ENCODE measurements at regions not wholly inside any gene's neighbourhood (a gene's known extent, or its start where the extent isn't known, plus 50 kb on each side); places are given as distances from the start of the nearest gene placed in this dataset.

GRCh38 chr3:150357923-150358607, 50.0 kb upstream of the TSC22D2 start:
- H2AFZ ChIP-seq (ENCODE audit: low read length), result no peak overlapping the region
- no peak overlapping the region for H2BK15ac ChIP-seq (ENCODE audit: low read depth, low read length)
- no peak overlapping the region for H3K4ac ChIP-seq (ENCODE audit: low read depth, low read length)
- no peak overlapping the region for H3K18ac ChIP-seq (ENCODE audit: insufficient read length, low read depth, low read length)
- H3K27ac ChIP-seq (ENCODE audit: insufficient read length, low read depth, low read length), result no peak overlapping the region
- Mint-ChIP-seq H3K36me3 (ENCODE audit: insufficient read depth in 1 of 3, low read depth in 3 of 3) (no peaks in the 10 kb centered on the region), H3K27me3 (ENCODE audit: low read depth) (no peaks in the 10 kb centered on the region), H3K4me1 (peaks cover 16 to 19% of the 10 kb centered on the region in 2 experiments), H3K9me3 (no peaks in the 10 kb centered on the region), H3K4me3 (no peak overlapping the region), H3K27ac (no peak overlapping the region)
- H3K4me2 ChIP-seq (ENCODE audit: insufficient read depth, insufficient read length, low read length), result no peak overlapping the region
- no peaks in the 10 kb centered on the region for H4K20me1 ChIP-seq (ENCODE audit: control insufficient read depth, insufficient read depth, insufficient read length)
- no peaks in the 10 kb centered on the region for H3K27me3 ChIP-seq (ENCODE audit: insufficient read depth, low read length)
- H3K9ac ChIP-seq (ENCODE audit: extremely low read depth, insufficient read length, low read length), result no peak overlapping the region
- no peak overlapping the region for H4K5ac ChIP-seq (ENCODE audit: insufficient read length, low read depth, low read length)
- no peak overlapping the region for H4K8ac ChIP-seq (replicated peaks; ENCODE audit: insufficient read length, low read depth, low read length)
- WGBS (ENCODE audit: extremely low coverage, insufficient read length, low lambda C conversion rate), result no CpG with 5 or more reads among the region's 10 CpGs
- no peak overlapping the region for H3K23ac ChIP-seq (ENCODE audit: insufficient read length, low read depth, low read length)
- no peak overlapping the region for H2BK20ac ChIP-seq (ENCODE audit: low read depth, low read length, poor library complexity, severe bottlenecking)
- no peak overlapping the region for H2BK5ac ChIP-seq (ENCODE audit: insufficient read length, low read length)
- H3K56ac ChIP-seq (ENCODE audit: insufficient read length, low read depth, low read length), result no peak overlapping the region
- H4K91ac ChIP-seq (ENCODE audit: insufficient read length, low read depth, low read length), result no peak overlapping the region
- H3K14ac ChIP-seq (ENCODE audit: insufficient read depth, low read length), result no peak overlapping the region
- TF ChIP-seq, protein P1, sequence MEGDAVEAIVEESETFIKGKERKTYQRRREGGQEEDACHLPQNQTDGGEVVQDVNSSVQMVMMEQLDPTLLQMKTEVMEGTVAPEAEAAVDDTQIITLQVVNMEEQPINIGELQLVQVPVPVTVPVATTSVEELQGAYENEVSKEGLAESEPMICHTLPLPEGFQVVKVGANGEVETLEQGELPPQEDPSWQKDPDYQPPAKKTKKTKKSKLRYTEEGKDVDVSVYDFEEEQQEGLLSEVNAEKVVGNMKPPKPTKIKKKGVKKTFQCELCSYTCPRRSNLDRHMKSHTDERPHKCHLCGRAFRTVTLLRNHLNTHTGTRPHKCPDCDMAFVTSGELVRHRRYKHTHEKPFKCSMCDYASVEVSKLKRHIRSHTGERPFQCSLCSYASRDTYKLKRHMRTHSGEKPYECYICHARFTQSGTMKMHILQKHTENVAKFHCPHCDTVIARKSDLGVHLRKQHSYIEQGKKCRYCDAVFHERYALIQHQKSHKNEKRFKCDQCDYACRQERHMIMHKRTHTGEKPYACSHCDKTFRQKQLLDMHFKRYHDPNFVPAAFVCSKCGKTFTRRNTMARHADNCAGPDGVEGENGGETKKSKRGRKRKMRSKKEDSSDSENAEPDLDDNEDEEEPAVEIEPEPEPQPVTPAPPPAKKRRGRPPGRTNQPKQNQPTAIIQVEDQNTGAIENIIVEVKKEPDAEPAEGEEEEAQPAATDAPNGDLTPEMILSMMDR (conservative IDR thresholded peaks at IDR 0.05), result no peak
- H2AK5ac ChIP-seq (ENCODE audit: insufficient read length, low read length), result no peak overlapping the region
- H3K79me1 ChIP-seq (ENCODE audit: insufficient read depth, low read depth, low read length, poor library complexity, severe bottlenecking), result no peaks in the 10 kb centered on the region
- no peak overlapping the region for H3T11ph ChIP-seq (ENCODE audit: low read length)
- no peaks in the 10 kb centered on the region for H3K23me2 ChIP-seq (ENCODE audit: insufficient read length, low read depth, low read length, poor library complexity, severe bottlenecking)
- no peak for DNase-seq
- H2BK120ac ChIP-seq (ENCODE audit: low read depth, low read length, poor library complexity, severe bottlenecking), result no peak overlapping the region
- H3K9me3 ChIP-seq (ENCODE audit: control insufficient read depth, low read depth, low read length), result no peaks in the 10 kb centered on the region
- H3K4me1 ChIP-seq (ENCODE audit: insufficient read depth, low read length), result 0 out of 2 replicates have a peak, but pooled peaks cover 2% of the 10 kb centered on the region
- H3K79me2 ChIP-seq (ENCODE audit: insufficient read depth, low read length), result no peaks in the 10 kb centered on the region
- H2BK12ac ChIP-seq (ENCODE audit: insufficient read length, low read depth, low read length), result no peak overlapping the region
